Activated CD8-positive, alpha-beta memory T cell treated with anti-CD3 and anti-CD28 coated beads, Interleukin-2, amount 50 U/mL, for 1 hour (primary cell): ENCODE measurements at regions not wholly inside any gene's neighbourhood (a gene's known extent, or its start where the extent isn't known, plus 50 kb on each side); places are given as distances from the start of the nearest gene placed in this dataset.
"Not testable (repeated sequence)": the region's sequence is repeated elsewhere in the genome, so short reads cannot be mapped to it uniquely, and the experiment has no call there.

ENCODE experiments used
- DNase-seq: peaks from one replicate; pipeline ENCODE4 v3.0.0-alpha.2; 2020; ENCODE audit errors: extremely low read depth

DNA sequence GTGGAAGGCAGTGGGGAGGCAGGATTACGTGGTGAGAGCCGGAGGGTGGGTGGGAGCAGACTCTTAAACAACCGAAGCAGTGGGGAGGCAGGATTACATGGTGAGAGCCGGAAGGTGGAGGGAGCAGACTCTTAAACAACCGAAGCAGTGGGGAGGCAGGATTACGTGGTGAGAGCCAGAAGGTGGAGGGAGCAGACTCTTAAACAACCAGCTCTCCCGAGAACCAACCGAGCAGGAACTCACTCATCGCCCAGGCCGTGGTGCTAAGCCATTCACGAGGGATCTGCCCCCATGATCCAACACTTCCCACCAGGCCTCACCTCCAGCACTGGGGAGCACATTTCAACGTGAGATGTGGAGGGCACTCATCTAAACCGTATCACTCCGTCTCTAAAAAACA, 87.7 kb downstream of the RTP5 start:
- no peak for DNase-seq

DNA sequence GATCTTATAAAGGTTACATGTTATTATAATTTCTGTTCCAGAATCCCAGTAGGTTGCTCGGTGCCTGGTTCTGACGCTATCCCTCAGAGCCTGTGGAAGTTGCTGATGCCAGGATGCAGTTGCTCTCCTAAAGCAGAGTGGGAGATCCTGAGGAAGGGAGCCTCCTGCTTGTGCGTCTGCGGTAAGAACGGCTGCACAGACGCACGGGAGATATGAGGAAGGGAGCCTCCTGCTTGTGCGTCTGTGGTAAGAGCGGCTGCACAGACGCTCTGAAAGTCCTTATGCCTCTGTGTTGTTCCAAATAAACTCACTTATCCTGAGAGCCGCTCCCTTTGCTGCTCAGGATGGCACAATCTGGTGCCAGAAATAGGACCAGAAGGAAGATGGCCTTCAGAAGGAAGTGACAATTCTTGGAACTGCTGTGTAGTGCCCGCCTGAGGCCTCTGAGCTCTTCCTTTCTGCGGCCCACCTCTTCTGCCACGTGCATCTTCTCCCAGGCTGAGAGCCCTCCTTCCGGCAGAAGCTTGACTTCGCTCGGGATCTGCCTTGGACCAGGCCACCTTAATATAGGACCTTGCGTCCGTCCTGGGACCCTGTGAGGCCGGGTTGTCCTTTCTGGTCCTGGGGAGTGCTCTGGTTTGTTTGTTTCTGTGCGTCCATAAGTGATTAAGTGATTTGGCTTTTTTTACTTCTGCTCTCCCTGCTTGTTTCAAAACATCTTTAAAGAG, 89.5 kb downstream of the RTP5 start:
- no peak for DNase-seq

DNA sequence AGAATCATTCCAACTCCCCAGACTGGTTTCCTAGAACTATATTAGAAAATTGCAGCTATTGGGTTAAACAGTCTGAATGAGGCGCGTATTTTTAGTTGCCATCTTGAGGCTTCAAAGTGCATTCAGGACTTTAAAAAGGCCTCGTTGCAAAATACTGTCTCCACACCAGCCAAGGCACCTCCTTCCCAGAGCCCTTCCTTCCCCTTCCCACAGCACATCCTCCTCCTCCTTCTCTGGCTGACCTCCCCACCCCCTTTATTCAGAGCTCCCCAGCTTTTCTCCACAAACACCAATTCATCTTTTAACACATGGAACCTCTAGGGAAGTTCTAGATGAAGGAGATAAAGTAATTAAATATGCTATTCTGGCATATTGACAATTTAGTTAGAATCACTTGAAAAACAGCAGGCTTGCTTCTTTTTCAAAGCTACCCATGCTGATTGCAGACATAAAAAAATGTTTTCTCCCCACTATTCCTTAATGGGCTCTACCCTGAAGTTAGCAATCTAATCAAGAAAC, 90.3 kb downstream of the RTP5 start:
- DNase-seq = no peak

DNA sequence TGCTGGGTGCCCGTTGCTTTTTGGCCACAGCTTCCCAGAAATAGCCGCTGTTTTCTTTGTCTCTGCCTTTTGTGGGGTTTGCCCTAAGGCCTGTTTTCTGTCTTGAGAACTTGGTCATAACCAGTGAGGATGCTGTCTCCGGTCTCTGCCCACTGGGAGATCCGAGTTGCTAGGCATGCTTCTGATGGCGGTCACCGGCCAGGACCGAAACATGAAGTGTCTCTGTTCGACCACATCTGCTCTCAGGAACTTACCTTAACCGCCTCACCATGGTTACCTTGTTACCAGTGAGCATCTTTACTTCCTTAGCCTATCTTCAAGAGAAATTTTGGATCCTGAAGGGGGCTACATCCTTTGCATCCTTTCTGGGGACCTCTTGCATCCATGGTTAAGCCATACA, 91.9 kb downstream of the RTP5 start:
- DNase-seq = no peak

DNA sequence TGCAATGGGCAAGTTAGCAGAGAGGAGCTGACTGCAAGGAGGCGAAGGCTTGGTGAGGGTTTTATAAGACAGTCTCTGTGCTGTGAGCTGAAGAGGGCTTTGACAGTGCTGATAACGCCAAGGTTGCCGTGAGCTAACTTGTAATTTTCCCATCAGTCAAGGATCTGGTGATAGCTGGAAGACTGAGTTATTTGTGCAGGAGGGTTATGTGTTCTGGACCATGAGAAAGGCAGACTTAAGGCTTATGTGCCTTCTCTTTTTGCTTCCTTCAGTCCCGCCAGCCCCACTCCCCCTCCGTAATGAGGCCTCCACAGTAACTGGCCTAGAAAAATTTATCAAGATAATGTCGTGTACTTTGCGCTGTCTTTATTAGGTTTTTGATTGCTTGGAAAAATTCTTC, 94.6 kb downstream of the RTP5 start:
- no peak for DNase-seq

DNA sequence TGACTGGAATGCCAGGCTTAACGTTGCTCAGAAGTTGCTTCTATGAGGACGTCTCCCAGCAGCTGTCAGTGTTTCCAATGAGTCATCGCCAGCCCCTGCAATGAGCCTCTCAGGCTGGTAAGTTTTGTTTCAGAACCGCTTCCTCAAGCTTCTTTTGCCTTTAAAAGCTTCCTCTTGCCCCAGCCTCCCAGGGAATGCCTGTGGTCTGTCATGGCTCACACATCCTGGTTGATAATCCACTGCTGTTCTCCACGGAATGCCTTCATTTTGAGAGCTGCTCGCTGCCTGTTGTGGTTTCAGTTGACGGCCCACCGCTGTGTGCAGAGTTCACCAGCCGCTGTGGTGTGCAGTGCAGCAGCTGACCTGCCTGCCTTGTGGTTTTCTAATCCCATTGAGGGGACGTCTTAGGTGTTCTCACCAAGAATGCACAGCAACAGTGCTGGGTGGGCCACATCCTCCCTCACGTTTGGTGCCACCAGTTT, 96.4 kb downstream of the RTP5 start:
- DNase-seq = peak; percentile 49

DNA sequence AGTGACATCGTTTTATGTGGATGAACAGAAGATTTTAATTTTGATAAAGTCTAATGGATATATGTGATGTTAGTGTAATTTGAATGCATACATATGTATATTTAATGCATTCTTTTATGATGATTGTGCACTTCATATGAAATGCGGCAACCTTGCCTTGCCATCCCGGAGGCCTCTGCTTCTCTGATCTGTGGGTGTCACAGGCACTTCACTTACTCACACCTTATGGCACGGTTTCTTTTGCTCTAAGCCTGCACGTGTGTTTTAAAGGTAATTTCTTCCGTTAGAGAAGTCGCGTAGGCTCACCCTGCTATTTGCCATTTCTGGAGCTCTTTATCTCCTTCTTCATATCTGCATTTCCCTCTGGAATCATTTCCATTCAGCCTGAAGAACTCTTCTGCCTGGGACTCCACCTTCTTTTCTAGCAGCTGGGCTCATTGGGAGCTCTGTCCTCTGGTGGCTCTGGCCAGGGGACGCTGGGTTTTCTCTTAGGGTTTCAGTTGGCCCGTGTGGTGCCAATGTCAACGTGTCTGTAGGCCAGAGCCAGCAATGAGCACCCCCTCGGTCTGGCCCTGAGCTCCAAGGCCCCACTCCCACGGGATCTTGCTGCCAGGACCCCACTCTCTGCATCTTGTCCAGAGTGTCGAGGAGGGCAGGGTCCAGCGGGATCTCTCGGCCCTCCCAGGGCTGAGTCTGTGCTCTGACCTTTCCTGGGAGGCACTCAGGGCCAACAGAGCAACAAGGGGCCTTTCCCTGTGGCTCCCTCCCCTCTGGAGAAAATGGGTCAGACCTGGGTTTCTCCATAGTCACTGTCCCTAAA, 97.3 kb downstream of the RTP5 start:
- DNase-seq = no peak

DNA sequence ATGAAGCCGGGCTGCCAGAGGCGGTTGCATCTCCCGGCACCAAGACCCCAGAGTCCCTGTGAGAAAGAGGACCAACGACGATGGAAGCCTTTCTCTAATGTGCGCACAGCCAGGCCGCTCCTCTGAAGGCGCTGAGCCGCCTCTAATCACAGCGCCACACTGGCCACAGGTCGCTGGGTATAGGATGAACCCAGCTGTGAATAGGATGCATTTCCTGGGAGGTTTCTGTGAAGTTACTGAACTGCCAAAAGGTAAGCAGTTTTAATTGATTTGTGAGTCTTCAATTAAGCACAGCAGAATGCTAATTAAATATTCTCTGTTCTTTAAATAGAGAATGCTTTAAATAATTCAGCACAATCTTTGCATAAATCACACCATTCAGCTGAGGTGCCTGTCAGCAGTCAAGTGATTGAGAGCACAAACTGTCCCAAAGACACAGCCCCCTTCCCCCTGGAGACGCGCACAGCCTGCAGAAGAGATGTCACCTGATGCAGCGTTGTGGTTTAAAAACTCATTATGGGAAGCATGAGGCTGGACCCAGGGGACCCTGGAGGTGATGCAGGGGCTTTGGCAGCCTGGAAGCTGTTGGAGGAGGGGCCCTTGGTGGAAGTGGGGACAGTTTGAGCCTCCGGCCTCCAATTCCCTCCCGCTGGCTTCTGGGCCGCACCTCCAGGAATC, 98.1 kb downstream of the RTP5 start:
- no peak for DNase-seq

DNA sequence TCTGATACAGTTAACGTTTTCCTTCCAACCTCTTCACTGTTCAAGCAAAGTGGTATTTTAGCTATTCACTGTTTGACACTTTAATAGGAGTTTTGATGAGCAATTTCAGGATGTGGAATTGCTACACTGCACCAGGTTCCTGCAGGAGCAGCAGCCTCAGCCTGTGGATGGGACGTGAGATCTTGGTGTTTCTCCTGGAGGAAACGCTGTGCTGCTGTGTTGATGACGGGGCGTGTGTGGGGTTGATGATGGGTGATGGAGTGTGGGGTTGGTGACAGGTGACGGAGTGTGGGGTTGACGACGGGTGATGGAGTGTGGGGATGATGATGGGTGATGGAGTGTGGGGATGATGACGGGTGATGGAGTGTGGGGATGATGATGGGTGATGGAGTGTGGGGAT, 98.9 kb downstream of the RTP5 start:
- DNase-seq = no peak

DNA sequence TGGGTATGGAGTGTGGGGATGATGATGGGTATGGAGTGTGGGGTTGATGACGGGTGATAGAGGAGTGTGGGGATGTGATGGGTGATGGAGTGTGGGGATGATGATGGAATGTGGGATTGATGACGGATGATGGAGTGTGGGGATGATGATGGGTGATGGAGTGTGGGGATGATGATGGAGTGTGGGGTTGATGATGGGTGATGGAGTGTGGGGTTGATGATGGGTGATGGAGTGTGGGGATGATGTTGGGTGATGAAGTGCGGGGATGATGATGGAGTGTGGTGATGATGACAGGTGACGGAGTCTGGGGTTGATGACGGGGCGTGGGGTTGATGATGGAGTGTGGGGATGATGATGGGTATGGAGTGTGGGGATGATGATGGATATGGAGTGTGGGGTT, 99.7 kb downstream of the RTP5 start:
- DNase-seq = not testable (repeated sequence)

DNA sequence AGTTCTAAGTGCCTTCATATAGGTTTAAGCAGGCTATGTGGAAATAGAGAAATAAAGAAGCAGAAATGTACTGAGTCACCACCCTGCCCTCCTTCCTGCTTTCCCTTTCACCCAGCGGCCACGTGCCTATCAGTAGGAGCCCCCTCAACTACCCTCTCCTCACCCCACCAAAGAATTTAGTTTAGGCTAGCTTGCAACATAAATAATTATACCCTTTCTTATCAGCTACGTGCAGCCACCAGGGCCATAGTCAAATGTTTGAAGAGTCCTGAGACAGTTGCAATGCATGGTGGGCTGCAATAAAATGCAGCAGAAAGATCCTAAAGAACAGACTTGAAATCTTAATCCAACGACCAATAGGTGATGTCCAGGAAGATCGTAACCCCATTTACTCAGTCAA, 101.2 kb downstream of the RTP5 start:
- no peak for DNase-seq

DNA sequence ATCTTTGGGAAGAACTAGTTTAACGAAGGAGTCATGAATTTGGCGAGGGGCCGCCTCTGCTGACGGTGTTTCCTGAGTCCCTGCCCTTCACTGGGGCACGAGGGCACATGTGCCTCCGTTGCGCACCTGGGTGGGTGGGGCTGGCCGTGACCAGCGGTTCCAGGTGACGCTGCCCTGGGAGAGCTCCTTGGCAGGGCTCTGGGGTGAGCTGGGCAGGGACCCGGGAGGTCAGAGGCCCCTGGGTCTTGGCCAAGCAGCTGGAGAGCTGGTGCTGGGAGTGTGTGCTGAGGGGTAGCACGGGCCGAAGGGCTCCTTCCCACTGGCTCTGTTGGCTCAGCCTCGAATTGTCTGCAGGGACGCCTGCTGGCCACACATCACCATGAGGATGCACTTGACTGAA, 104.6 kb downstream of the RTP5 start:
- no peak for DNase-seq

DNA sequence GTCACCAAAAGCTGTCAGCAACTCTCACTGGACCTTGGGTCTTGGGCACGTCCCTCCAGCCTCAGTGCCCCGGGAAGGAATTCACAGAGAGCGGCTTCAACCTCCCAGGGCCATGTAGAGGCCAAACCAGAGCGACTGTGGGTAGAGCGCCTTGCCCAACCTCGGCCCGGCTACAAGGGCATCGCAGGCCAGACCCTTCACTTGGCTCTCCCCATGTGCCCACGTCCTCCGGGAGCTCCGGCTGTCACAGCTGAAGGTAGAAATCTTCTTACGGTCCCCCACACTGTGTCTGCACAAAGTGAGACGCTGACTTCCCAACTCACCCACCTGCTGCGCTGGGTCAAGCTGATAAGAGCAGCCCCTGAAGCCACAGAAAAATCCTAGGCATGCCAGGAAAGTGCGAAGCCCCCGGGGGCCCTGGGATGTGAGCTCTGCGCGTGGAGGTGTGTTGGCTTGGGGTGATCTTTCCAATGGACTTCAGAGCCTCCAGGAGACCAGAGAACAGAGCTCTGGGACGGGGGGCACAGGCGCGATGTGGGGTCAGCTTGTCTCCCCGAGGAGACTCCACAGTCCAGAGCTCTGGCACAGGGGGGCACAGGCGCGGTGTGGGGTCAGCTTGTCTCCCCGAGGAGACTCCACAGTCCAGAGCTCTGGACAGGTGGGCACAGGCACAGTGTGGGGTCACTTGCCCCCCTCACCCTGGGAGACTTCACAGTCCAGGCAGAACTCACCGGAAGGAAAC, 105.5 kb downstream of the RTP5 start:
- DNase-seq = no peak

DNA sequence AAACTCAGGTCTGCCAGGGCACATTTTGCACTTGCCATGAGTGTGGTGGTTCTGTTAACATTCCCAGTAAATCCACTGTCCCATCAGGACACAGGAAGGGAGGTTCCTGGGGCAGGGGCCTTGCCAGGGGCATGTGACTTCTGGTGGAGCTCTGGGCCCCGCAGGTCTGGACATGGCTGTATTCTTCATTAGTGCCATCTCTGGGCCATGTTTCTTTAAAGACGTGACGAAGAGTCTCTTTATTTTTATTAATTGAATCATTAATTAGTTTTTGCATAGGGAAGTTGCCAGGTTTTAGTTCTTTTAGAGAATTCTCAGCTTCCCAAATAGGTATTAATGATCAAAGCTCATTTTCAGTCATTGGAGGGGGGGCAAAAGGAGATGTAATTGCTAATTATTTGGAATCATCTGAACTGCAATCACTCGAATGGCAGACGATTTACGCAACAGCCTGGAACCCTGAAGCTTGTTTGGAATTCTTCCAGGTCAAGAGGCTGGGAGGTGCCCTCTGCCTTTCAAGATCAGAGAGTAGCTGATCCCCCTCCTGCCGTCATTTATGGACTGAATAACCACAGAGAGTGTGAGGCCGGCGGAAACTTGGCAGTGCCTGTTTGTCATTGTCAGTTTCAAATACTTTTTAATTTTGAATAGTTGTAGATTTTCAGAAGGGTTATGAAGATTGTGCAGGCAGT, 106.2 kb downstream of the RTP5 start:
- DNase-seq = no peak

DNA sequence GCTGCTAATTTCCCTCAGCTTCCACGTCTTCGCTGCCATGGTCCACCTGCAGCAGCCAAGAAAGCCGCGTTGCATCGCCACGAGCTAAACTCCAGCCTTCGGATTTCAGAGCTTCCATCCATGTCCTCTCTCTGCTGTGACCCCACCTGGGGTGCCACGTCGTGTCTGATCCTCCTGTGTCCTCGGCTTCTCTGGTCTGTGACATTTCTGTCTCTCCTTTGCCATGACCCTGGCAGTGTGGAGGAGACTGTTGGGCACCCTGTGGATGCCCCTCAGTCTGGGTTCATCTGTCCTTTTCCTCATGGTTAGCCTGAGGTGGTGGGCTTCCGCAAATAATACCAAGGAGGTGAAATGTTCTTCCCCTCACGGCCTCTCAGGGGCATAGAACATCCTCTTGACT, 106.8 kb downstream of the RTP5 start:
- DNase-seq = no peak

DNA sequence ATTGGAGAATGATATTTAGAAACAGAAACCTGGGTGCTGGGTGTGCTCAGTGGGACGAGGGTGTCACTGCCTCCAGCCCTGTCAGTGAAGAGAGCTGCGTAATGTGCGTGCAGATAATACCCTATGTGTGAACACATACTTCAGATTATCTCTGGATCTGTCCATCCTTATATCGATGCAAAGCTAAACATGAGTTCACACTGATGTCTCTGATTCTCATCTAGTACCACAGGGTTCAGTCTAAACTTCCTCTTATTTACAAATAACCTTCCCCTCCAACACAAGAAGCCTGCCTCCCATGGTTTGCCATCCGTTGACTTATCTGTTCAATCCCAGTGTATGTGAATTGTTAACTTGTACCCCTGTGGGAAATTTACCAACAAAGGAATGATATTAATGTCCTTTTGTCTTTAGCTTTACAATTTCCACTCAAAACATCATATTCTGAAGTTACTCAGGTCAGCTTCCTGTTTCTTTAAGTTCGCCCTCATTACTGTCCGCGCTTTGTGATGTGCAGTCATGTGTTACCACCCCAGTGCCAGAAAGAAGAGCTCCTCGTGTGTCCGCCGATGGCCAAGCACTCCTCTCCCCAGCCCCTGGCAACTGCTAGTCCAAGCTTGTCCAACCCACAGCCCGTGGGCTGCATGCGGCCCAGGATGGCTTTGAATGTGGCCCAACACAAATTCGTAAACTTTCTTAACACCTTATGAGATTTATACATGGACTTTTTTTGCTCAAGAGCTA, 108.2 kb downstream of the RTP5 start:
- DNase-seq = no peak

DNA sequence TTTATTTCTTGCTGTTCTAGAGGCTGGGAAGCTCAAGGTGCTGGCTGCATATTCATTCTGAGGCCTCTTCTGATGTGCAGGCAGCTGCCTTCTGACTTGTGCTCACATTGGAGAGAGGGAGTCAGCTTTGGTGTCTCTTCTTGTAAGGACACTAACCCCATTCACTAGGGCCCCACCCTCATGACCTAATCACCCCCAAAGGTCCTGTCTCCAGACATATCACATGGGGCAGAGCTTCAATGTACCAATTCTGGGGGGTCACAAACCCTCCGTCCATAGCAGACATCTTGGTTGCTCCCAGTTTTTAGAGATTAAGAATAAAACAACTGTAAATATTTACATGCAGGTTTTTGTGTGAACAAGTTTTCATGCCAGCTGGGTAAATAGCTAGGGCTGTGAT, 109.1 kb downstream of the RTP5 start:
- no peak for DNase-seq

DNA sequence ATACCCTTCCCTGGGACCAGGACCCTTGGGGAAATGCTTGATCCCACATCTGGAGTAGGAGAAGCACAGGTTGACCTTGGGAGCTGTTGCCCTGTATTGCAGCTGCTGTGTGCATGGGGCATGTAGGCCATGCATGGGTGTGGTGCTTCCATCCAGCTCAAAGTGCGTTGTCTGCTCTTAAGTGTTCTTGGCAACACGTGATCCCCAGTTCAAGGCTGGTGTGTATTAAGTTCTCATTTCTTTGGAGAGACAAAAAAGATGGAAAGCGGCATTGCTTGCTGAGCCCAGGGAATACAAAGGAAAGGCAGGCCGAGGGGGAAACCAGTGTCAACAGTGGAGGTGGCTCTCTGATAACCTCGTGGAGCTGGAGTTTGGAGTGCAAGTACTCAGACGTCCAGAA, 110.7 kb downstream of the RTP5 start:
- DNase-seq = no peak

DNA sequence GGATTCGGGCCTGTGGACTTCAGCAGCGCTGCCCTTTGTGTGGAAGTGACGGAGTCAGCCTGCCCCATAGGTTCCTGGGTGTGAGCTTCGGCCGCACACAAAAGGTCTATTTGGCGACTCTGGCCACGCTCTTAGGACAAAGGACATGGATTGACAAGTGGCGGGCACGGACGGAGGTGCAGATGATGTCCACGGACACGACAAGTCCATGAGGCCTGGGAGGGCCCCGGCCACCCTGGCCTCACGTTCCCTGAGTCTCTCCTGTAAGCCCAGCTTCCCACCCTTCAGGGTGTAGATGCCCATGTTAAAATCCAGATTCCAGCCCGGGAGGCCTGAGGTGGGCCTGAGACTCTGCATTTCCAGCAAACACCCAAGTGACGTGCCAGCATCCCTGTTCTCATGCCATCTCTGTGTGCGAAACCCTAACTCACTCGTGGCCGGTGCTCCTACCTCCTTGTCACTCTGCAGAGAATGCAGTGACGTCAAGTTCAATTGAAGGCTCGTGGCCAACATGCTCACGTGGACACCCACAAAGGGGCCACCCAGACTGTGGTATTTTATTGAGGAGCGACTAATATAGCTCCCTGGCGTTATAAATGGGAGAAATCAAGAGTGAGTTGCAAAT, 111.7 kb downstream of the RTP5 start:
- no peak for DNase-seq
